ENCODE measurements at regions not wholly inside any gene's neighbourhood (a gene's known extent, or its start where the extent isn't known, plus 50 kb on each side); places are given as distances from the start of the nearest gene placed in this dataset.

- H3K4me3 Mint-ChIP-seq: no peak overlapping the region
- no peaks in the 10 kb centered on the region for H3K27me3 Mint-ChIP-seq (ENCODE audit: insufficient read depth, low read depth)
- Histone ChIP-seq H3K4me3 (no peak overlapping the region), H3F3A (ENCODE audit: low read depth) (no peaks in the 10 kb centered on the region), H3K4me1 (peaks cover 21% of the 10 kb centered on the region), H3K79me2 (ENCODE audit: low read depth) (no peaks in the 10 kb centered on the region), H3K36me3 (no peaks in the 10 kb centered on the region), H3K4me2 (peak overlapping the region; percentile 5), H3K27me3 (no peaks in the 10 kb centered on the region), H3K9ac (no peak overlapping the region), H4K20me1 (ENCODE audit: low read depth) (no peaks in the 10 kb centered on the region), H2AFZ (replicated peaks) (no peak overlapping the region), H3K9me3 (ENCODE audit: low read depth) (no peaks in the 10 kb centered on the region), H3K27ac (no peak overlapping the region)
- H3K4me1 Mint-ChIP-seq: peaks cover 23% of the 10 kb centered on the region
- peaks cover 2% of the 10 kb centered on the region for H3K9me3 Mint-ChIP-seq
- DNase-seq (ENCODE audit: low spot score): peak; percentile 38
- H3K27ac Mint-ChIP-seq: no peak overlapping the region
- H3K36me3 Mint-ChIP-seq: no peaks in the 10 kb centered on the region
- TF ChIP-seq CTCF (IDR thresholded peaks at IDR 0.05) (no peak), EZH2phosphoT487 (IDR thresholded peaks at IDR 0.05) (no peak), EZH2 (IDR thresholded peaks at IDR 0.05) (no peak)
These were observed 102.4 kb upstream of the ST6GALNAC5 start for GRCh38 chr1:76764638-76765454.

- no peak overlapping the region for H3K27ac Mint-ChIP-seq
- peak; percentile 33 for DNase-seq (ENCODE audit: low spot score)
- H2AFZ ChIP-seq (replicated peaks): no peak overlapping the region
- H3K4me1 Mint-ChIP-seq: peaks cover 23% of the 10 kb centered on the region
- H4K20me1 ChIP-seq (ENCODE audit: low read depth): no peaks in the 10 kb centered on the region
- H3F3A ChIP-seq (ENCODE audit: low read depth): no peaks in the 10 kb centered on the region
- H3K36me3 ChIP-seq: no peaks in the 10 kb centered on the region
- no peaks in the 10 kb centered on the region for H3K36me3 Mint-ChIP-seq
- H3K4me1 ChIP-seq: peaks cover 27% of the 10 kb centered on the region
- TF ChIP-seq EZH2phosphoT487 (IDR thresholded peaks at IDR 0.05) (no peak), EZH2 (IDR thresholded peaks at IDR 0.05) (no peak), CTCF (IDR thresholded peaks at IDR 0.05) (no peak)
- no peak overlapping the region for H3K4me2 ChIP-seq
- H3K9me3 Mint-ChIP-seq: peaks cover 2% of the 10 kb centered on the region
- no peak overlapping the region for H3K9ac ChIP-seq
- H3K27ac ChIP-seq: no peak overlapping the region
- H3K27me3 ChIP-seq: no peaks in the 10 kb centered on the region
- no peaks in the 10 kb centered on the region for H3K27me3 Mint-ChIP-seq (ENCODE audit: insufficient read depth, low read depth)
- no peaks in the 10 kb centered on the region for H3K9me3 ChIP-seq (ENCODE audit: low read depth)
- no peak overlapping the region for H3K4me3 ChIP-seq
- no peaks in the 10 kb centered on the region for H3K79me2 ChIP-seq (ENCODE audit: low read depth)
- H3K4me3 Mint-ChIP-seq: no peak overlapping the region
These were observed 100.9 kb upstream of the ST6GALNAC5 start for GRCh38 chr1:76766381-76766780.

- Mint-ChIP-seq H3K27me3 (ENCODE audit: insufficient read depth, low read depth) (no peaks in the 10 kb centered on the region), H3K27ac (no peak overlapping the region), H3K9me3 (peaks cover 2% of the 10 kb centered on the region), H3K4me1 (peaks cover 16% of the 10 kb centered on the region), H3K36me3 (no peaks in the 10 kb centered on the region), H3K4me3 (no peak overlapping the region)
- Histone ChIP-seq H2AFZ (replicated peaks) (no peak overlapping the region), H3K4me1 (peaks cover 27% of the 10 kb centered on the region), H4K20me1 (ENCODE audit: low read depth) (no peaks in the 10 kb centered on the region), H3K36me3 (no peaks in the 10 kb centered on the region), H3F3A (ENCODE audit: low read depth) (no peaks in the 10 kb centered on the region), H3K4me3 (no peak overlapping the region), H3K4me2 (no peak overlapping the region), H3K9ac (no peak overlapping the region), H3K27me3 (no peaks in the 10 kb centered on the region), H3K9me3 (ENCODE audit: low read depth) (no peaks in the 10 kb centered on the region), H3K79me2 (ENCODE audit: low read depth) (no peaks in the 10 kb centered on the region), H3K27ac (no peak overlapping the region)
- no peak for DNase-seq (ENCODE audit: low spot score)
- TF ChIP-seq CTCF (IDR thresholded peaks at IDR 0.05) (no peak), EZH2phosphoT487 (IDR thresholded peaks at IDR 0.05) (no peak), EZH2 (IDR thresholded peaks at IDR 0.05) (no peak)
These were observed 97.4 kb upstream of the ST6GALNAC5 start for GRCh38 chr1:76769911-76770310.
